ENCODE measurements at regions not wholly inside any gene's neighbourhood (a gene's known extent, or its start where the extent isn't known, plus 50 kb on each side); places are given as distances from the start of the nearest gene placed in this dataset.
"Not testable (repeated sequence)": the region's sequence is repeated elsewhere in the genome, so short reads cannot be mapped to it uniquely, and the experiment has no call there.

GRCh38 chr5:117547192-117547591, 972.6 kb upstream of the SEMA6A start:
- DNase-seq (ENCODE audit: low spot score), result no peak

GRCh38 chr5:117539692-117540091, 965.1 kb upstream of the SEMA6A start:
- DNase-seq (ENCODE audit: low spot score), result no peak

GRCh38 chr5:117533792-117534191, 959.2 kb upstream of the SEMA6A start:
- DNase-seq (ENCODE audit: low spot score), result no peak

- not testable (repeated sequence) for DNase-seq (ENCODE audit: low spot score)
Measured at GRCh38 chr5:117533051-117533670, 958.5 kb upstream of the SEMA6A start.

GRCh38 chr5:117519957-117520500, 945.4 kb upstream of the SEMA6A start:
- DNase-seq (ENCODE audit: low spot score), result no peak

GRCh38 chr5:117504305-117504704, 929.7 kb upstream of the SEMA6A start:
- peak; percentile 35 for DNase-seq (ENCODE audit: low spot score)

- DNase-seq (ENCODE audit: low spot score), result peak; percentile 50
Measured at GRCh38 chr5:117497601-117498000, 923.0 kb upstream of the SEMA6A start.

GRCh38 chr5:117496801-117497200, 922.2 kb upstream of the SEMA6A start:
- peak; percentile 15 for DNase-seq (ENCODE audit: low spot score)

- DNase-seq (ENCODE audit: low spot score), result no peak
Measured at GRCh38 chr5:117494188-117494587, 919.6 kb upstream of the SEMA6A start.

- no peak for DNase-seq (ENCODE audit: low spot score)
Measured at GRCh38 chr5:117488976-117489500, 914.4 kb upstream of the SEMA6A start.

- no peak for DNase-seq (ENCODE audit: low spot score)
Measured at GRCh38 chr5:117487556-117487955, 912.9 kb upstream of the SEMA6A start.

- no peak for DNase-seq (ENCODE audit: low spot score)
Measured at GRCh38 chr5:117486879-117487391, 912.3 kb upstream of the SEMA6A start.

GRCh38 chr5:117486261-117486660, 911.6 kb upstream of the SEMA6A start:
- no peak for DNase-seq (ENCODE audit: low spot score)

GRCh38 chr5:117475919-117476318, 901.3 kb upstream of the SEMA6A start:
- no peak for DNase-seq (ENCODE audit: low spot score)

GRCh38 chr5:117473165-117473564, 898.5 kb upstream of the SEMA6A start:
- DNase-seq (ENCODE audit: low spot score), result no peak

- peak; percentile 49 for DNase-seq (ENCODE audit: low spot score)
Measured at GRCh38 chr5:117463881-117464570, 889.4 kb upstream of the SEMA6A start.

GRCh38 chr5:117461966-117462365, 887.3 kb upstream of the SEMA6A start:
- DNase-seq (ENCODE audit: low spot score), result no peak

- DNase-seq (ENCODE audit: low spot score), result no peak
Measured at GRCh38 chr5:117461403-117461802, 886.8 kb upstream of the SEMA6A start.

- no peak for DNase-seq (ENCODE audit: low spot score)
Measured at GRCh38 chr5:117457656-117458055, 883.0 kb upstream of the SEMA6A start.

GRCh38 chr5:117456866-117457470, 882.3 kb upstream of the SEMA6A start:
- DNase-seq (ENCODE audit: low spot score), result no peak

GRCh38 chr5:117455236-117456233, 880.9 kb upstream of the SEMA6A start:
- no peak for DNase-seq (ENCODE audit: low spot score)

Data from umbilical cord (tissue), 1 donor.